ENCODE measurements at regions not wholly inside any gene's neighbourhood (a gene's known extent, or its start where the extent isn't known, plus 50 kb on each side); places are given as distances from the start of the nearest gene placed in this dataset.

DNA sequence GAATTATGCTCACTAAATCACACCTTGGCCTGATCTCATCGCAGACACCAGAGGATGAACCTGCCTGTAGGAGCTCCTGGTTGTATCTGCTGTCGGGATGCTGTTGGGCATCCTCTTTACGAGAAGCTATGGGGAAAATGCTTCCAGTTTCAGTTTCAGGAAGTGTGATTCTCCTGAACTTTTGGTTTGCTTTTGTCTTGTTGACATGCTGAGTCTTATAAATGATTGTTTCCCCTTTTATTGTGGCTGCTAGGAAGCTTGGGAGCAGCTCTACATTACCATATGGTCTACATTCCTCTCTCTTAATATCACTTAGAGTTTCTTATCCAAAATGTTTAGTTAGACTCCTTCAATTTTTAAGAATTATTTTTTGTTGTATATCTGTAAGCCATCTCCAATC, 227.5 kb downstream of the MTX2 start:
- no peak for DNase-seq (ENCODE audit: low read depth in 2 of 3, low spot score in 2 of 3)

DNA sequence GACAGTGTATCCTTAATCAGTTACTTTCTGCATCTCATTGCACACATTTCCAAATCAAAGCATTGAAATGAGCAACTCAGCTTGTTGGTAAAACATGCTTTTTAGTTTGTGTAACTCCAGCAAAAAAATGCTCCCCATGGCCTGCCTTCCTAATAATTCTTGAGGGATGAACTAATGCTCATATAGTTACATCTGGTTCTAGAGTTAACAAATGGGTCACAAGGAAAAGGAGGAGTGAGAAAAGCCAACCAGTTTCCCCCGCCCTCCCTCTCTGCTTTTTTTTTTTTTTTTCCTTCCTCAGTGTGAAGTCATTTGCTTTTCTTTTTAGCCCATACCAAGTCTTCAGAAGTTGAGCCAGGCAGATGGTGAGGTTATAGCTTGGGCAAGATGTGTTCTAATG, 231.7 kb downstream of the MTX2 start:
- DNase-seq (ENCODE audit: low read depth in 2 of 3, low spot score in 2 of 3) = no peak

GRCh38 chr2:176501617-176502016, 232.4 kb downstream of the MTX2 start:
- no peak for DNase-seq (ENCODE audit: low read depth in 2 of 3, low spot score in 2 of 3)

GRCh38 chr2:176502619-176503018, 233.4 kb downstream of the MTX2 start:
- DNase-seq (ENCODE audit: low read depth in 2 of 3, low spot score in 2 of 3) = no peak

DNA sequence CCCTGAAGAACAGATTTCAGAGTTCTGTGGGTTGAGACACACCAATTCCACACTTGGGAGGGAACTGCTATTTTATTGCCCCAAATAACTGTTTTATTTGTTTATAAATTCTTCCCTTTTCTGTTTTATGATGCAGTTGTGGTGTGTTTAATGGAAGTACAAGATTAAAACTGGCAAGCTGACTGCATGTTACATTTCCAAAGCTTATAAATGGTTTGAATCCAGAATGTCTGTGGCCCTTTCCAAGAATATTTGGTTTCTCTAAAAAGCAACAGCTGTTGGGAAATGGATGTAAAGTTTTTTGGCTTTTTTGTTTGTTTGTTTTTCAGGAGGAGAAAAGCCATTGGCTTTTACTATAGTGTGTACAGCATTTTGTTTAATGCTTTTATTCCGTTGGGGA, 234.5 kb downstream of the MTX2 start:
- no peak for DNase-seq (ENCODE audit: low read depth in 2 of 3, low spot score in 2 of 3)

DNA sequence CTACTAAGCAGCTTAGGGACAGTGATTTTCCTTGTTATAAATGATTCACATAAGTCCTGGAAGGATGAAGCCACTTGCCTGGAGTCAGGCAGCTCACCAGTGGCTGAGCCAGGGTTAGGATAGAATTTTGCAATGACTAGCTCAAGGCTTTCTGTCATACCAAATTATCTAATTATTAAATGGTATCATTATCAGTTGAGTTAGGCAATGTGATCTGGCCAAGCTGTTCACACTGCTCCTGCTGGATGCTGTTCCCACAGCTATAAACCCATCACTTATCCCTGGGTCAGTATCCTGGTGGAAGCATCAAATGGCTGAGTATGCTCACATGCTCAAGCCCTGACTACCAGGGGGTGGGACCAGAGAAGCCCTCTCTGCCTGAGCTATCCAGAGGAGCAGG, 235.2 kb downstream of the MTX2 start:
- no peak for DNase-seq (ENCODE audit: low read depth in 2 of 3, low spot score in 2 of 3)

DNA sequence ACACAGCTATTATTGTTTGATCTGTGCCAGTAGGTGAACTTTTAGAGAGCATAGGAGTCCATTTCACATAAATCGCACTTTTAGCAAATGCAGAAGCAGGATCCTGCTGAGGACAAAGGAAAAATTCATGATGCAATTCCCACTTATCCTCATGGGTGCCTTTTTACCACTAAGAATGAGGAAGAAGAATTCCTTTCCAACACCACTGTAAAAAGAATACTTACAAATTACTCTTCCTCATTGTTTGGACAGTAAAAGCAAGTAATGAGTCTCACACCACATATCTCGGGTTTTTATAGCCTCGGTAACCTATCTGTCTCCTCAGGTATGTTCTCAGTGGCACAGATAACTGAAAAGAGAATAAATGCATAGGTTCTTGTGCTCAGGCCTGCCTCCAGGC, 238.5 kb downstream of the MTX2 start:
- DNase-seq (ENCODE audit: low read depth in 2 of 3, low spot score in 2 of 3) = no peak

DNA sequence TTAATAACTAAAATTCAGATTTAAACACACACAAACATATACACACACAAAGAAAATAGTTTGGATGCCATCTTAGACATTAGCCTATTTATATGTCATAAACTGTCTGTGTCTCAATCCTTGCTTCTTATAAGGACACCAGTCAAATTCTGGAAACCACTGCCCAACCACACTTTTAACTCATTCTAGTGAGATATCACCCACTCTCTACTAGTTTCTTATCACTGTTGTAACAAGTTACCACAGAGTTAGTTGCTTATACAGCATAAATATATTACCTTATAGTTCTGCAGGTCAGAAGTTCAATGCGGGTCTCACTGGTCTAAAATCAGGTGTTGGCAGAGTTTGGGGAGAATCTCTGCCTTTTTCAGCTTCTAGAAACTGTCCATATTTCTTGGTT, 239.1 kb downstream of the MTX2 start:
- DNase-seq (ENCODE audit: low read depth in 2 of 3, low spot score in 2 of 3) = no peak

DNA sequence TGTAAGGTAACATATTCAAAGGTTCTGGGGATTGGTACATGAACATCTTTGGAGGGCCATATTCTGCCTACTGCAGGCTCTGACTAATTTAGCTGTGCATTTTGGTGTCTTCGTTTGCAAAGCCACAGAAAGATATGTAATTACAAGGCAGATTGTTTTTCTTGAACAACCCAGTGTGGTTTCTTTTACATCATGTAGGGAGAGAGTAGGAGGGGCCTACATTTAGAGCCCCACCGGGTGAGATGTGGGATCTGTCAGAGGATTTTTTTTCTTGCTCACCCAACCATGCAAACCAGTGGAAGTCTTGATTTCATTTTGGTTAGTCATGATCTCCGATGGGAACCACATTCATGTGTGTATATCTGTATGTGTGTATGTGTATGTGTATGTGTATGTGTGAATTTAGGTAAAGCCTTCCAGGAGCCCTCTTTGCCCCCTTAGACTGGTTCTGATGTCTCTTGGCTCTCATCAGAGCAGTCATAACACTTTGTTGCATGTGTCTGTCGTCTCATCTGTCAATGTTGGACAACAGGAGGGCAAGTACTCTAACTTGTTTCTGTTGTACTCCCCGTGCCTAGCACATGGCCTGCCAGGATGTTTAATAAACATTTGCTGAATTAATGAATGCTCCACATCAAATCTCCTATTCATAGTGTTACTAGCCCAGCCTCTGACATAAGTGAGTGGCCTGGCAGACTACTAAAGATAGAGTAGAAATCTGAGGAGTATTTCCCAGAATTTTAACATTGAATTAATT, 239.9 kb downstream of the MTX2 start:
- DNase-seq (ENCODE audit: low read depth in 2 of 3, low spot score in 2 of 3) = no peak

DNA sequence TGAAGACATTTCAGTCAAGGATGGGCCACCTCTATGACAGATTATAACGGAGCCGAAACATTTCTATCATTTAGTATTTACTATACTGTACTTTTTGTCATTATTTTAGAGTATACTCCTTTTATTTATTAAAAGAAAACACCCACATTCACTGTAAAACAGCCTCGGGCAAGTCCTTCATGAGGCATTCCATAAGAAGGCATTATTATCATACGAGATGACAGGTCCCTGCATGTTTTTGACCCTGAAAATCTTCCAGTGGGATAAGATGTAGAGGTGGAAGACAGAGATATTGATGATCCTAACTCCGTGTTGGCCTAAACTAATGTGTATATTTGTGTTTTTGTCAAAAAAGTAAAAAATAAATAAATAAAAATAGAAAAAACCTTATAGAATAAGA, 245.0 kb downstream of the MTX2 start:
- DNase-seq (ENCODE audit: low read depth in 2 of 3, low spot score in 2 of 3) = no peak

DNA sequence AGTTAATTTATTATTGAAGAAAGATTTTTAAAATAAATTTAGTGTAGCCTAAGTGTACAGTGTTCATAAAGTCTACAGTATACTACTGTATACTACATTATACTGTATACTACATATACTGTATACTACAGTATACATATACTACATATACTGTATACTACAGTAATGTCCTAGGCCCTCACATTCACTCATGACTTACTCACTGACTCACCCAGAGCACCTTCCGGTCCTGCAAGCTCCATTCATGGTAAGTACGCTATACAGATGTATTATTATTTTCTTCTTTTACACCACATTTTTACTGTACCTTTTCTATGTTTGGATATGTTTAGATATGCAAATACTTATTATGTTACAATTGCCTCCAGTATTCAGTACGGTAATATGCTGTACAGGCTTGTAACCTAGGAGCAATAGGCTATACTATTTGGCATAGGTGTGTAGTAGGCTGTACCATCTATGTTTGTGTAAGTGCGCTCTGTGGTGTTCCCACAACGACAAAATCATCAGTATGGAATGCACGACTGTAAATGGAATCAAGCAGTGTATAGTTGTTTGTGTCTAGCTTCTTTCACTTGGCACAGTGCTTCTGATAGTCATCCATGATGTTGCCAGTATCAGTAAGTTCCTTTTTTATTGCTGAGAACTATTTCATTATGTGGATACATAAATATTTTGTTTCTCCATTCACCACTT, 245.7 kb downstream of the MTX2 start:
- DNase-seq (ENCODE audit: low read depth in 2 of 3, low spot score in 2 of 3) = no peak

DNA sequence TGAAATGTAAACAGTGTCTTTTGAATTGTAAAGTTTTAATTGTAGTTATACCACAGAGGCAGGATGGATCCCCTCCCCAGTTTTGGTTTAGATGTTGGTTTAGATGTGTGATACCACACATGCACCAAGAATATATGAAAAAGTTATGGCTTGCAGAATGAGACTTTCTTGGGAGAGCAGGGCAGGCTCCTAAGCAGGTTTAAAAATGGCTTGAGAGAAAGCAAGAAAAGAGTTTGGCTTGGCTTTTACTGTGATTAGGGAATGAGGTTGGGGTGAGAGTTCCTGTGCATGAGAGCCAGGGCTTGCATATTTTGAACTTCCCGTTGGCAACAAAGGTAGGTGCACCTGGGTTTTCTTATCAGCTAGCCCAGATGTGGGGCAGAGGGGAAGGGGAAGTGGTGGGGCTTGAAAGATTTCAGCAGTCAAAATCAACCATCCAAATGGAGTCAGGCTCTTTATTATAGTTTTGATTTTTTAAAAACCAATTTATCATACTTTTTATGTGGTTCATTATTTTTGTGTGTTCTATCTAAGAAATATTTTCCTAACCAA, 246.9 kb downstream of the MTX2 start:
- DNase-seq (ENCODE audit: low read depth in 2 of 3, low spot score in 2 of 3) = peak in 2 of 3 donors; percentile 71 to 89

- DNase-seq (ENCODE audit: low read depth in 2 of 3, low spot score in 2 of 3) = no peak
These were observed 249.6 kb downstream of the MTX2 start for GRCh38 chr2:176518823-176519222.

GRCh38 chr2:176521878-176522670, 252.8 kb downstream of the MTX2 start:
- no peak for DNase-seq (ENCODE audit: low read depth in 2 of 3, low spot score in 2 of 3)

- DNase-seq (ENCODE audit: low read depth in 2 of 3, low spot score in 2 of 3) = no peak
These were observed 255.8 kb downstream of the MTX2 start for GRCh38 chr2:176525086-176525485.

- no peak for DNase-seq (ENCODE audit: low read depth in 2 of 3, low spot score in 2 of 3)
These were observed 258.0 kb downstream of the MTX2 start for GRCh38 chr2:176526995-176527901.

DNA sequence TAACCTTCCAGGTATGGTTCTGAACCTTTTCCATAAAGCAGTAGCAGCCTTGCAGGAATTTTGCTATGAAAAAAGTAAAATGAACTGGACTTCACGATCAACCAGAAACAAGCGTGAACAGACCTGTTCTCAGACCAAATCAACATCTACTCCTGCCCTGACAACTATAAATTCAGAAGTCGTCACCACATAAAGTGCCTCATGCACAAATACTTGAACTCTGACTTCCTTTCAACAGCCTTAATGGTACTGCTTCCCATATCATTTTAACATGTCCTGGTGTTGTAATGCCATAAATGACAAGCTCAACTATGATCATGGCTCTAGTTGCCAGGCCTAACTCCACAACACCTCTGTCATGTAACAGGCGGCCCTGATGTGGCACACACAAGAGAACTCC, 262.4 kb downstream of the MTX2 start:
- no peak for DNase-seq (ENCODE audit: low read depth in 2 of 3, low spot score in 2 of 3)

DNA sequence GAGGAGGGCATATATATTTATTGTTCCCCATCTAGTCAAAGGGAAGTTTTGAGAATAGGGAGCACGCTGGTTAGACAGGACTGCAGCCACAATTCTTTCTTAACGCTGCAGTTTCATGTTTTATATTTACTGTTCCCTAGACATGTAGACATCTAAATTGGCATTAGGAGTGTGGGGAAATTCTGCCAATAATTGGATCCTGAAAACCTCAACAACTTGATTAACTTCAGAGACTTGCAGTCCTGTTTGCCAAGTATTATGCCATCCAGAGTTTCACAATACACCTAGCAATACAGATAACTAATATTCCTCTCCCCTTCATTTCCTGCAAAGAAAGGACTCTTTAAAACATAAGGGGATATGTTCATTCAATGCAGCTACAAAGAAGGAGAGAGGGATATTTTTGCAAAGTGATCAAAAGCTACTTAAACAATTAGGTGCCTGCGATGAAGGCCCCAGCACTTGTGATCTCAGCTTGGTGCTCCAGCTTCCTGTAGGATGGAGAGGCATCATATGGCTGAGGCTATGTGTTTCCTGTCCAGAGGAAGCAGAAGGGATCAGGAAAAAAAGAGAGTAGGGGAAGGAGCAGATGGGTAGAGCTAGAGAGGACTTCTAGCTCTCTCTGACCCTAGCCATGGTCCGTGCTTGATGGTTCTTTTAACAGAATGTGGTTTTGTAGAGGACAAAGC, 264.4 kb downstream of the MTX2 start:
- no peak for DNase-seq (ENCODE audit: low read depth in 2 of 3, low spot score in 2 of 3)

DNA sequence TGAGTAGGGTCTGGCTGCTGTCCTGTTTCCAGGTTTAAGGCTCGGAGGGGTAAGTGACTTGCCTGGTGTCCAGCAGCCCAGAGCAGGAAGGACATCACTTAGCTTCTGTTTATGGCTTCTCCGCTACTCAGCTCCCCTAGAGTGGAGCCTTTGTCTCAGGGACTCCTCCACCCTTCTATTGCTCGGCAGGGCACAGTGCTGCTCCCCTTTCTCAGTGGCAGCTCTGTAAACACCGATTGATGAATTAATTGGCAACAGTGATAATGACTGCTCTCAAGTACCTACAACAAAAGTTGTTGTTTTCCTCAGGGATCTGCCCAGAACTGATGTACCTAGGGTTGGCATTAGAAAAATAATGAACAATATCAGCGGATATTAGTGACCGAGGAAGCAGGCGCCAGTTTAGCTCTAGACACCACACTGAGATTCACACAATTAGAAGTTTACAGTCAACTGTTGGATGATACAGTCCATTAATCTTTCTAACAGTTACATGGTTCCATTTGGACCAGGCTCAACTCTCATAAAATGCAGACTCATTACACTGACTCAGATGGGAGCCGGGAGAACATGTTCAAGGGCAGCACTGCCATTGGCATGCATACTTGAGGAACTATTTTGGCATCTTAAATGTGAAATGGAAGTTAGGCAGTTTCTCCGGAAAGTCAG, 265.7 kb downstream of the MTX2 start:
- DNase-seq (ENCODE audit: low read depth in 2 of 3, low spot score in 2 of 3) = no peak

Data from hematopoietic multipotent progenitor cell (in vitro differentiated cells).